HepG2 (cell line): ENCODE measurements at regions not wholly inside any gene's neighbourhood (a gene's known extent, or its start where the extent isn't known, plus 50 kb on each side); places are given as distances from the start of the nearest gene placed in this dataset.

Source experiments
- NFYC ChIP-seq: IDR thresholded peaks from 2 replicates; pipeline ENCODE4 v1.6.1; 2016; ENCODE audit warnings: missing genetic modification reagents, missing compliant biosample characterization
- NR2F6 ChIP-seq, 2 experiments: IDR thresholded peaks; 2 replicates each; pipeline ENCODE4 v1.6.1; 2016; ENCODE audit warnings: antibody characterized with exemption in 1 of 2, mild to moderate bottlenecking in 1 of 2
- PHF21A ChIP-seq: sonication (generic); formaldehyde crosslinking; IDR thresholded peaks from 2 replicates; pipeline ENCODE4 v1.5.0; 2020; ENCODE audit warnings: mild to moderate bottlenecking, missing genetic modification reagents
- TCF7L2 ChIP-seq: IDR thresholded peaks from 2 replicates; pipeline ENCODE4 v1.6.1; 2011; ENCODE audit warnings: mild to moderate bottlenecking, low read depth, low read length, moderate library complexity
- ZFP1 ChIP-seq: IDR thresholded peaks from 2 replicates; pipeline ENCODE4 v1.6.1; 2016
- ZKSCAN1 ChIP-seq: fragments of 150-350 bp; IDR thresholded peaks from 2 replicates; pipeline ENCODE4 v1.6.1; 2014; ENCODE audit warnings: low read length
- ZNF329 ChIP-seq: sonication (generic); formaldehyde crosslinking; IDR thresholded peaks from 2 replicates; pipeline ENCODE4 v1.9.0; 2021; ENCODE audit warnings: low read depth, mild to moderate bottlenecking, missing genetic modification reagents
- ZNF432 ChIP-seq: sonication (generic); formaldehyde crosslinking; IDR thresholded peaks from 2 replicates; pipeline ENCODE4 v1.5.0; 2020; ENCODE audit warnings: missing genetic modification reagents, mild to moderate bottlenecking, borderline replicate concordance
- ZNF629 ChIP-seq: sonication (generic); formaldehyde crosslinking; conservative IDR thresholded peaks from 2 replicates; pipeline ENCODE4 v1.5.0; 2020; ENCODE audit warnings: missing genetic modification reagents
- ZNF660 ChIP-seq: sonication (generic); formaldehyde crosslinking; IDR thresholded peaks from 2 replicates; pipeline ENCODE4 v1.5.1; 2020; ENCODE audit warnings: mild to moderate bottlenecking, low read depth, missing genetic modification reagents, borderline replicate concordance
- ZNF879 ChIP-seq: sonication (generic); formaldehyde crosslinking; IDR thresholded peaks from 2 replicates; pipeline ENCODE4 v1.8.1; 2023; ENCODE audit warnings: missing genetic modification reagents
- ZSCAN22 ChIP-seq: sonication (generic); formaldehyde crosslinking; IDR thresholded peaks from 2 replicates; pipeline ENCODE4 v1.4.0; 2020; ENCODE audit warnings: mild to moderate bottlenecking, missing genetic modification reagents
- TF ChIP-seq, protein P1 (sequence below): sonication (generic); formaldehyde crosslinking; IDR thresholded peaks from 2 replicates; pipeline ENCODE4 v1.4.0; 2020; ENCODE audit warnings: missing genetic modification reagents; ENCODE audit errors: not compliant biosample characterization
- TF ChIP-seq, protein P2 (sequence below): sonication (generic); formaldehyde crosslinking; IDR thresholded peaks from 2 replicates; pipeline ENCODE4 v1.4.0; 2020; ENCODE audit warnings: mild to moderate bottlenecking, missing genetic modification reagents
- TF ChIP-seq, protein P3 (sequence below): sonication (generic); formaldehyde crosslinking; IDR thresholded peaks from 2 replicates; pipeline ENCODE4; 2020; ENCODE audit warnings: missing genetic modification reagents, mild to moderate bottlenecking, borderline replicate concordance
- TF ChIP-seq, protein P4 (sequence below): sonication (generic); formaldehyde crosslinking; IDR thresholded peaks from 2 replicates; pipeline ENCODE4 v1.4.0; 2020; ENCODE audit warnings: missing genetic modification reagents, mild to moderate bottlenecking, borderline replicate concordance
- TF ChIP-seq, protein P5 (sequence below): IDR thresholded peaks from 2 replicates; pipeline ENCODE4 v1.4.0; 2020; ENCODE audit warnings: mild to moderate bottlenecking, missing genetic modification reagents

DNA sequence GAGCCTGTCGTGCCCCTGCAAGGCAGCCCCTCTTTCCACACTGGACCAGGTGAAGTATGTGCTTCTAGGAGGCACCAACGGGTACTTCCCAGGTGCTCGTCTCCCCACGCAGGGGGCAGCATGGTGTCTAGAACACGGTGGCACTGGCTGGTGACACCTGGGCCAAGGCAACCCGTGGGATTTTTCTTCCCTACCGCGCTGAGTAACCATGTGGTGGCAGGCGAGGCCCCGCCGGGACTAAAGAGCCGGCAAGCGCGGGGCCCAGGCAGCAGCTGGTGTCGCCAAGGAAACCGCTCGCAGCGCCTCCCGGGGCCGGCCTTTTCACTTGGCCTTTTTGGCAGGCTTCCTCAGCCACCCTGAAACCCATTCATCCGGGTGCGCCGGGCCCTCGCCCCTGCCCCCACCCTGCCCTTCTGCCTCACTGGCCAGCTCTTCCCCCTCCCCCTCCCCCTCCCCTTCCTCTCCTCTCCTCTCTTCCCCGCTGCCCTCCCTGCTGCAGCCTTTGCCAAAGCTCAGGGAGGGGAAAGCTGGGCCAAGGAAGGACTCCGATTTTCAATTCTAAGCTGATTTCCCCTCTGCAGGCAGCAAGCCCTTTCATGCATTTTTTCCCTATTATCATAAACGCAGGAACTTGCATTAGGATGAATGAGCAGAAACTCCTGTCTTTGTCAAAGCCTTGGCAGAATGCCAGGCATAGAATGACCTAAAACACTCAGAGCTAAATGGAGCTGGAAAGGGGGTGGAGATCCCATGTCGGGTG lies 81.2 kb downstream of the IRF2BPL start (continued):
- TF ChIP-seq, protein P1, sequence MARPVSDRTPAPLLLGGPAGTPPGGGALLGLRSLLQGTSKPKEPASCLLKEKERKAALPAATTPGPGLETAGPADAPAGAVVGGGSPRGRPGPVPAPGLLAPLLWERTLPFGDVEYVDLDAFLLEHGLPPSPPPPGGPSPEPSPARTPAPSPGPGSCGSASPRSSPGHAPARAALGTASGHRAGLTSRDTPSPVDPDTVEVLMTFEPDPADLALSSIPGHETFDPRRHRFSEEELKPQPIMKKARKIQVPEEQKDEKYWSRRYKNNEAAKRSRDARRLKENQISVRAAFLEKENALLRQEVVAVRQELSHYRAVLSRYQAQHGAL (CRISPR knock-in tag) = no peak
- TF ChIP-seq, protein P2, sequence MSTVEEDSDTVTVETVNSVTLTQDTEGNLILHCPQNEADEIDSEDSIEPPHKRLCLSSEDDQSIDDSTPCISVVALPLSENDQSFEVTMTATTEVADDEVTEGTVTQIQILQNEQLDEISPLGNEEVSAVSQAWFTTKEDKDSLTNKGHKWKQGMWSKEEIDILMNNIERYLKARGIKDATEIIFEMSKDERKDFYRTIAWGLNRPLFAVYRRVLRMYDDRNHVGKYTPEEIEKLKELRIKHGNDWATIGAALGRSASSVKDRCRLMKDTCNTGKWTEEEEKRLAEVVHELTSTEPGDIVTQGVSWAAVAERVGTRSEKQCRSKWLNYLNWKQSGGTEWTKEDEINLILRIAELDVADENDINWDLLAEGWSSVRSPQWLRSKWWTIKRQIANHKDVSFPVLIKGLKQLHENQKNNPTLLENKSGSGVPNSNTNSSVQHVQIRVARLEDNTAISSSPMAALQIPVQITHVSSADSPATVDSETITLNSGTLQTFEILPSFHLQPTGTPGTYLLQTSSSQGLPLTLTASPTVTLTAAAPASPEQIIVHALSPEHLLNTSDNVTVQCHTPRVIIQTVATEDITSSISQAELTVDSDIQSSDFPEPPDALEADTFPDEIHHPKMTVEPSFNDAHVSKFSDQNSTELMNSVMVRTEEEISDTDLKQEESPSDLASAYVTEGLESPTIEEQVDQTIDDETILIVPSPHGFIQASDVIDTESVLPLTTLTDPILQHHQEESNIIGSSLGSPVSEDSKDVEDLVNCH (CRISPR knock-in tag) = no peak
- TF ChIP-seq ZKSCAN1 (no peak), ZFP1 (CRISPR knock-in tag) (0 out of 2 replicates have a peak, but pooled peaks have one; percentile 57), ZNF879 (CRISPR knock-in tag) (no peak), ZSCAN22 (no peak), PHF21A (peak; percentile 40; the same call in 1 of the 2 replicates), ZNF660 (CRISPR knock-in tag) (no peak), ZNF329 (CRISPR knock-in tag) (no peak), TCF7L2 (no peak), NR2F6 (IDR thresholded peaks at IDR 0.05) (no peak), NR2F6 (CRISPR knock-in tag; IDR thresholded peaks at IDR 0.05) (peak; percentile 57; the same call in 1 of the 2 replicates), ZNF432 (CRISPR knock-in tag) (no peak), NFYC (CRISPR knock-in tag) (no peak), ZNF629 (CRISPR knock-in tag) (no peak)
- TF ChIP-seq, protein P3, sequence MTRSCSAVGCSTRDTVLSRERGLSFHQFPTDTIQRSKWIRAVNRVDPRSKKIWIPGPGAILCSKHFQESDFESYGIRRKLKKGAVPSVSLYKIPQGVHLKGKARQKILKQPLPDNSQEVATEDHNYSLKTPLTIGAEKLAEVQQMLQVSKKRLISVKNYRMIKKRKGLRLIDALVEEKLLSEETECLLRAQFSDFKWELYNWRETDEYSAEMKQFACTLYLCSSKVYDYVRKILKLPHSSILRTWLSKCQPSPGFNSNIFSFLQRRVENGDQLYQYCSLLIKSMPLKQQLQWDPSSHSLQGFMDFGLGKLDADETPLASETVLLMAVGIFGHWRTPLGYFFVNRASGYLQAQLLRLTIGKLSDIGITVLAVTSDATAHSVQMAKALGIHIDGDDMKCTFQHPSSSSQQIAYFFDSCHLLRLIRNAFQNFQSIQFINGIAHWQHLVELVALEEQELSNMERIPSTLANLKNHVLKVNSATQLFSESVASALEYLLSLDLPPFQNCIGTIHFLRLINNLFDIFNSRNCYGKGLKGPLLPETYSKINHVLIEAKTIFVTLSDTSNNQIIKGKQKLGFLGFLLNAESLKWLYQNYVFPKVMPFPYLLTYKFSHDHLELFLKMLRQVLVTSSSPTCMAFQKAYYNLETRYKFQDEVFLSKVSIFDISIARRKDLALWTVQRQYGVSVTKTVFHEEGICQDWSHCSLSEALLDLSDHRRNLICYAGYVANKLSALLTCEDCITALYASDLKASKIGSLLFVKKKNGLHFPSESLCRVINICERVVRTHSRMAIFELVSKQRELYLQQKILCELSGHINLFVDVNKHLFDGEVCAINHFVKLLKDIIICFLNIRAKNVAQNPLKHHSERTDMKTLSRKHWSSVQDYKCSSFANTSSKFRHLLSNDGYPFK = peak; percentile 44
- TF ChIP-seq, protein P4, sequence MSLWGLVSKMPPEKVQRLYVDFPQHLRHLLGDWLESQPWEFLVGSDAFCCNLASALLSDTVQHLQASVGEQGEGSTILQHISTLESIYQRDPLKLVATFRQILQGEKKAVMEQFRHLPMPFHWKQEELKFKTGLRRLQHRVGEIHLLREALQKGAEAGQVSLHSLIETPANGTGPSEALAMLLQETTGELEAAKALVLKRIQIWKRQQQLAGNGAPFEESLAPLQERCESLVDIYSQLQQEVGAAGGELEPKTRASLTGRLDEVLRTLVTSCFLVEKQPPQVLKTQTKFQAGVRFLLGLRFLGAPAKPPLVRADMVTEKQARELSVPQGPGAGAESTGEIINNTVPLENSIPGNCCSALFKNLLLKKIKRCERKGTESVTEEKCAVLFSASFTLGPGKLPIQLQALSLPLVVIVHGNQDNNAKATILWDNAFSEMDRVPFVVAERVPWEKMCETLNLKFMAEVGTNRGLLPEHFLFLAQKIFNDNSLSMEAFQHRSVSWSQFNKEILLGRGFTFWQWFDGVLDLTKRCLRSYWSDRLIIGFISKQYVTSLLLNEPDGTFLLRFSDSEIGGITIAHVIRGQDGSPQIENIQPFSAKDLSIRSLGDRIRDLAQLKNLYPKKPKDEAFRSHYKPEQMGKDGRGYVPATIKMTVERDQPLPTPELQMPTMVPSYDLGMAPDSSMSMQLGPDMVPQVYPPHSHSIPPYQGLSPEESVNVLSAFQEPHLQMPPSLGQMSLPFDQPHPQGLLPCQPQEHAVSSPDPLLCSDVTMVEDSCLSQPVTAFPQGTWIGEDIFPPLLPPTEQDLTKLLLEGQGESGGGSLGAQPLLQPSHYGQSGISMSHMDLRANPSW (CRISPR knock-in tag) = no peak
- TF ChIP-seq, protein P5, sequence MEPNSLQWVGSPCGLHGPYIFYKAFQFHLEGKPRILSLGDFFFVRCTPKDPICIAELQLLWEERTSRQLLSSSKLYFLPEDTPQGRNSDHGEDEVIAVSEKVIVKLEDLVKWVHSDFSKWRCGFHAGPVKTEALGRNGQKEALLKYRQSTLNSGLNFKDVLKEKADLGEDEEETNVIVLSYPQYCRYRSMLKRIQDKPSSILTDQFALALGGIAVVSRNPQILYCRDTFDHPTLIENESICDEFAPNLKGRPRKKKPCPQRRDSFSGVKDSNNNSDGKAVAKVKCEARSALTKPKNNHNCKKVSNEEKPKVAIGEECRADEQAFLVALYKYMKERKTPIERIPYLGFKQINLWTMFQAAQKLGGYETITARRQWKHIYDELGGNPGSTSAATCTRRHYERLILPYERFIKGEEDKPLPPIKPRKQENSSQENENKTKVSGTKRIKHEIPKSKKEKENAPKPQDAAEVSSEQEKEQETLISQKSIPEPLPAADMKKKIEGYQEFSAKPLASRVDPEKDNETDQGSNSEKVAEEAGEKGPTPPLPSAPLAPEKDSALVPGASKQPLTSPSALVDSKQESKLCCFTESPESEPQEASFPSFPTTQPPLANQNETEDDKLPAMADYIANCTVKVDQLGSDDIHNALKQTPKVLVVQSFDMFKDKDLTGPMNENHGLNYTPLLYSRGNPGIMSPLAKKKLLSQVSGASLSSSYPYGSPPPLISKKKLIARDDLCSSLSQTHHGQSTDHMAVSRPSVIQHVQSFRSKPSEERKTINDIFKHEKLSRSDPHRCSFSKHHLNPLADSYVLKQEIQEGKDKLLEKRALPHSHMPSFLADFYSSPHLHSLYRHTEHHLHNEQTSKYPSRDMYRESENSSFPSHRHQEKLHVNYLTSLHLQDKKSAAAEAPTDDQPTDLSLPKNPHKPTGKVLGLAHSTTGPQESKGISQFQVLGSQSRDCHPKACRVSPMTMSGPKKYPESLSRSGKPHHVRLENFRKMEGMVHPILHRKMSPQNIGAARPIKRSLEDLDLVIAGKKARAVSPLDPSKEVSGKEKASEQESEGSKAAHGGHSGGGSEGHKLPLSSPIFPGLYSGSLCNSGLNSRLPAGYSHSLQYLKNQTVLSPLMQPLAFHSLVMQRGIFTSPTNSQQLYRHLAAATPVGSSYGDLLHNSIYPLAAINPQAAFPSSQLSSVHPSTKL (CRISPR knock-in tag) = no peak
